GM12874 (cell line): ENCODE measurements at regions not wholly inside any gene's neighbourhood (a gene's known extent, or its start where the extent isn't known, plus 50 kb on each side); places are given as distances from the start of the nearest gene placed in this dataset.

Experiments used
- TF ChIP-seq, protein P1 (sequence below): IDR thresholded peaks from 2 replicates; pipeline ENCODE4 v1.5.1; 2011; ENCODE audit warnings: low read depth, mild to moderate bottlenecking, control low read depth, low read length, moderate library complexity; ENCODE audit not compliant: insufficient read depth

DNA sequence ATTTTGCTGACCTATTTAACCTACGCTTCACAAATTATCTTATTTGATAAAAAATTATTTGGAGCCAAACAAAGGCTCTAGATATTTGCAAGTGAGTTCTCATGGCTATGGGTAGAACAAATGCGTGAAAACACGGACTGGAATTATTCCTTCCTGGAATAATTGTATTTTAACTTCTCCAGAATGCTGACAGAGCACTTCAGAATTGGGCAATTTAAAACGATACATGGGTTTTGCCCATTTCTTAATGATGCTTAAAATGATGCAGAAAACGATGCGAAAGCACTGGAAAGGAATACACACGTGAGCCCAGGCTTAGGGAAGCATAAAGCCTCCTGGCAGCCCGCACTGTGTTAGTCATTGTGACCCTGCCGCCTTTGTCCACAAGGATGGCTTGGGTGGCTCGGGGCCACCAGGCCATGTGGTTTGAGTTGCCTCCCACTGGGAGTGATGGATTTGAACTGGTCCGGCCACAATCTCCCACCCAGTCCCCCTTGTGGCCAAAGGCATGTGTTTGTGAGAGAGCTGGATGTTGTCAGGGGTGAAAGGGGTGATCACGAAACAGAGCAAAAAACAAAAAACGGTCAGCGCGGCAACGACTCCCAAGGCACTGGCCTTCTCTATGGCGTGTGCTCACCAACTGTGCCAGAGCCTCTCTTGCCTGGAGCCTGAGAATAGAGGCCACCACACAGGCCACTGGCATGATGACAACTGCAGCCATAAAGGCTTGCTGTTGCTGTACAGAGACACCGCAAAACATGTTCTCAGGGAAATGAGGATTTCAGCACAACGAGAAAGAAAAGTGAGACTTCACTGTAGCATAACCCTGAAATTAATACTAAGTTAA is 234.2 kb upstream of the ADAMTS16 start:
- TF ChIP-seq, protein P1, sequence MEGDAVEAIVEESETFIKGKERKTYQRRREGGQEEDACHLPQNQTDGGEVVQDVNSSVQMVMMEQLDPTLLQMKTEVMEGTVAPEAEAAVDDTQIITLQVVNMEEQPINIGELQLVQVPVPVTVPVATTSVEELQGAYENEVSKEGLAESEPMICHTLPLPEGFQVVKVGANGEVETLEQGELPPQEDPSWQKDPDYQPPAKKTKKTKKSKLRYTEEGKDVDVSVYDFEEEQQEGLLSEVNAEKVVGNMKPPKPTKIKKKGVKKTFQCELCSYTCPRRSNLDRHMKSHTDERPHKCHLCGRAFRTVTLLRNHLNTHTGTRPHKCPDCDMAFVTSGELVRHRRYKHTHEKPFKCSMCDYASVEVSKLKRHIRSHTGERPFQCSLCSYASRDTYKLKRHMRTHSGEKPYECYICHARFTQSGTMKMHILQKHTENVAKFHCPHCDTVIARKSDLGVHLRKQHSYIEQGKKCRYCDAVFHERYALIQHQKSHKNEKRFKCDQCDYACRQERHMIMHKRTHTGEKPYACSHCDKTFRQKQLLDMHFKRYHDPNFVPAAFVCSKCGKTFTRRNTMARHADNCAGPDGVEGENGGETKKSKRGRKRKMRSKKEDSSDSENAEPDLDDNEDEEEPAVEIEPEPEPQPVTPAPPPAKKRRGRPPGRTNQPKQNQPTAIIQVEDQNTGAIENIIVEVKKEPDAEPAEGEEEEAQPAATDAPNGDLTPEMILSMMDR: no peak

DNA sequence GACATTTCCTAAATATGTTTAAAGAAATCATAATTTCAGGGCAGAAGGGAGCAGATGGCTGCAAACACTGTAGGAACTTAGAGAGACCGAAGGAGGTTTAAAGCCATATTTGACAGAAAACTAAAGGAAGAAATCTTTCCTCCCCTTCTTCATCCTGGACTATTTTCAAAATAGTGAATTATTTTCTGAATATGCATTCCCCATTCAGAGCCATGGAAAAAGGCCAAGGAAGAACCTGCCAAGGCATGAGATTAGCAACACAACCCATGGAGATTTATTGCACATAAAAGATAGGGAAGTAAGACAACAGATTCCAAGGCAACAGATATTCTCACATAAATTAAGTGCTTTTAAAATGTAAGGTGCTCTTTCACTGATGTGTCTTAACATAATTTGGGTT is 233.3 kb upstream of the ADAMTS16 start:
- TF ChIP-seq, protein P1: no peak

DNA sequence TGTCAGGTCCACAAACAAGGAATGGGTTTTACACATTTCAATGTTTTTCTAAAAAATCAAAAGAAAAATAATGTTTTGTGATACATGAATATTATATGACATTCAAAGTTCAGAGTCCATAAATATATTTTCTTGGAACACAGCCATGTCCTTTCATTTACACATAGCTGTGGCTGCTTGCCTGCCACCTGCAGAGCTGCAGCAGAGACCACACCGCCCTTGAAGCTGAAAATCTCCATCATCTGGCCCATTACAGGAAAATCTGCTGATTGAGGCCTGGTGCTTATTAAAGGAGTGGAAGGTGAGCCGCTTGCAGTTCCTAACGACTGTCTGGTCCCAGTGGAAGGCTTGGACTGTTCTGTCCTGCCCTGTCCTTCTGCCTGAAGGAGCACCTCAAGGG is 232.6 kb upstream of the ADAMTS16 start:
- TF ChIP-seq, protein P1: no peak

DNA sequence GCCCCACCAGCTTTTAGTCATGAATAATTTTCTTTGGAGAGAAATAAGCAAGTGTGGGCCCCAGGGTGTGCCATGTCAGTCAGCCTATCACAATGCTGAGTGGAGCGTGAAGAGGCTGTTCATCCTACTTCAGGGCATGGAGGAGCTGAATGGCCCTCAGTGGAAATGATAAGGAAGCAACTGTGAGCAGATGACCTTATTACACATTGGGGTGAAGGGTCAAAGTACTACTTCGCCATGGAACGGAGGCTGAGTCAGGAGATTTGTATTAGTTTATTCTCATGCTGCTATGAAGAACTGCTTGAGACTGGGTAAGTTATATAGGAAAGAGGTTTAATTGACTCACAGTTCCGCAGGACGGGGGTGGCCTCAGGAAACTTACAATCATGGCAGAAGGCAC is 231.0 kb upstream of the ADAMTS16 start:
- TF ChIP-seq, protein P1: no peak

DNA sequence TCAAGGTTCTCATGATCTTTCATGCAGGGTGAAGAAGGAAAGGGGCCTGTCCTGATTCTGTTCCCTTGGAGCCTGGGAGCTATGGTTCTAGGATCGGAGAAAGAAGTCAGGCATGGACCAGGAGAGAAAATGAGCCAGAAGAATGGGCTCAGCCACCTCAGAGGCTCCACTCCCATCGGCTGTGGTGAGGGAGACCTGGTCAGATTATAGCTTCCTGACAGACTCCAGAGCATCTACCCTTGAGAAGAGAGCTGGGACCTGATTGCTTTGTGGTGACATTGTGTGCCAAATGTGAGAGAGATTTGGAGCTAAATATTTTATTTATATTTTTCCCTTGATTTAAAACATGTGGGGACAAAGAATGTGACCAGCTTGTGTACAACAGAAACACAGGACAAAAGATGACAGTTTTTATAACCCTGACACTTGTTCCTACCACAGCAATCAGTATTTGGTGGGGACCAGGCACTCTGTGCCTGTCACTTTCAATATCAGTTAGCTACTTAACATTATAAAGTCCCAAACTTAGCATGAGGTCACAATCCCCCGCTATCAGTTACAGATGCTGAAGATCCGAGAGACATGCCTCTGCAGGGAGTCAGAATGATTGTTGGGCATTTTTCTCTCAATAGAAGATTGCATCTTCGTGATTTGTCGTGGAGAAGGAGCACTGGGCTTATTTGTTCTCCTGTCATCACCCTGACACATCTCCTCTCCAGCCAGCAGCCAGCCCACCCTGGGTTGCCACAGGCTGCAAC is 228.3 kb upstream of the ADAMTS16 start:
- TF ChIP-seq, protein P1: no peak

DNA sequence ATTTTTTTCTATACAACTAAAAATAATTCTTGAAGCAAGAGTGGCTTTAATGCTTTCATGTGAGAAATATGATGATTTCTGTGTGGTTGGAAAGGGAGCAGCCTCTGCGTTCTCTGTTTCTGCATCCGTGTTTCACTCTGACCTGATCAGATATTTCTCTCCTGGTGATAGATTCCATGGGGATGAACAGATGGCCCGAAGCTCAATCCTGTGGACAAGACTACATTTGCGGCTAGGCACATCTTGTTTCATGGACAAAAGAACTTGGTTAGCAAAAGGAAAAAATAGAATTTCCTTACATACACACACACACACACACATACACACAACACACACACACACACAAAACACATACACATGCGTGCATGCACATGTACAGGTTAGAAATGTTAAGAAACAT is 218.2 kb upstream of the ADAMTS16 start:
- TF ChIP-seq, protein P1: no peak

- TF ChIP-seq, protein P1: no peak
These were observed 215.6 kb upstream of the ADAMTS16 start for GRCh38 chr5:4924577-4924976.
